B cell (primary cell): ENCODE measurements at regions not wholly inside any gene's neighbourhood (a gene's known extent, or its start where the extent isn't known, plus 50 kb on each side); places are given as distances from the start of the nearest gene placed in this dataset.

ENCODE experiments used
- ATAC-seq: fragments of 200-7000 bp; cut with Tn5 transposase; one replicate; pipeline ENCODE4 v1.10.0; 2021; ENCODE audit warnings: low read depth, mild to moderate bottlenecking, moderate number of reproducible peaks, moderate library complexity
- CTCF ChIA-PET: fragments of 350-600 bp; sonication (Branson Sonifier 250); formaldehyde crosslinking; loops from one replicate; lab custom pipeline; 2021; ENCODE audit warnings: antibody characterized with exemption, inconsistent platforms; lab: Charles Lee
- POLR2A ChIA-PET: fragments of 350-600 bp; sonication (Branson Sonifier 250); formaldehyde crosslinking; loops from one replicate; lab custom pipeline; 2021; ENCODE audit warnings: antibody characterized with exemption; lab: Charles Lee
- DNase-seq: peaks from one replicate; pipeline ENCODE4 v3.0.0; 2013
- H2AFZ ChIP-seq: 2 replicates; pipeline ENCODE4 v1.6.1; 2012; ENCODE audit warnings: mild to moderate bottlenecking, low read depth, low read length; ENCODE audit not compliant: insufficient read depth, poor library complexity, severe bottlenecking
- H3K27ac ChIP-seq, 2 donors: 1 replicate in 1 of 2; 2 replicates in 1 of 2; pipeline ENCODE4 v1.5.1; 2012 to 2013; ENCODE audit warnings: low read length in 2 of 2, mild to moderate bottlenecking in 2 of 2, moderate library complexity in 1 of 2
- H3K27me3 ChIP-seq, 4 experiments: fragments of 200-600 bp in 1 of 4; sonication (generic) in 1 of 4; replicated peaks in 1 of 4; 1 replicate in 2 of 4; 2 replicates in 2 of 4; pipeline versions ENCODE4 v1.6.1 to v1.7.0; 2013 to 2016; ENCODE audit warnings: low read length in 3 of 4, mild to moderate bottlenecking in 2 of 4, mixed read lengths in 1 of 4, moderate library complexity in 1 of 4; ENCODE audit not compliant: insufficient read depth in 4 of 4, control insufficient read depth in 3 of 4; ENCODE audit errors: control extremely low read depth in 1 of 4
- H3K36me3 ChIP-seq, 2 experiments: replicated peaks in 1 of 2; 1 replicate in 1 of 2; 2 replicates in 1 of 2; pipeline versions ENCODE4 v1.6.1 to v1.7.1; 2013; ENCODE audit warnings: low read length in 1 of 2; ENCODE audit not compliant: insufficient read depth in 2 of 2, control insufficient read depth in 1 of 2; ENCODE audit errors: control extremely low read depth in 1 of 2, extremely low read depth in 1 of 2
- H3K4me1 ChIP-seq, 2 donors: fragments of 200-600 bp in 1 of 2; sonication (generic) in 1 of 2; 1 replicate in 1 of 2; 2 replicates in 1 of 2; pipeline versions ENCODE4 v1.5.1 to v1.6.1; 2013 to 2017; ENCODE audit warnings: low read length in 2 of 2; ENCODE audit not compliant: control insufficient read depth in 2 of 2, insufficient read depth in 2 of 2
- H3K4me2 ChIP-seq: replicated peaks from 2 replicates; pipeline ENCODE3; 2012; ENCODE audit warnings: mild to moderate bottlenecking, low read depth, low read length; ENCODE audit not compliant: poor library complexity, severe bottlenecking
- H3K4me3 ChIP-seq, 5 experiments: fragments of 200-600 bp in 1 of 5; sonication (generic) in 1 of 5; 1 replicate in 3 of 5; 2 replicates in 2 of 5; pipeline versions ENCODE4 v1.5.1 to v1.7.0; 2011 to 2016; ENCODE audit warnings: low read length in 4 of 5, mild to moderate bottlenecking in 4 of 5, low read depth in 2 of 5, control low read depth in 1 of 5, moderate library complexity in 1 of 5; ENCODE audit not compliant: insufficient read depth in 1 of 5; ENCODE audit errors: control extremely low read depth in 1 of 5, extremely low read depth in 1 of 5
- H3K79me2 ChIP-seq: fragments of 200-600 bp; sonication (generic); one replicate; pipeline ENCODE4 v1.6.0; 2016; ENCODE audit warnings: low read length; ENCODE audit not compliant: control insufficient read depth, insufficient read depth
- H3K9ac ChIP-seq: fragments of 200-600 bp; sonication (generic); 2 replicates; pipeline ENCODE4 v1.6.1; 2017; ENCODE audit warnings: mild to moderate bottlenecking, low read length, moderate library complexity
- H3K9me3 ChIP-seq, 3 donors: one replicate each; pipeline versions ENCODE4 v1.6.1 to v1.7.1; 2013; ENCODE audit warnings: low read length in 2 of 3; ENCODE audit not compliant: control insufficient read depth in 2 of 3, insufficient read depth in 1 of 3; ENCODE audit errors: control extremely low read depth in 1 of 3
- H4K20me1 ChIP-seq: 2 replicates; pipeline ENCODE4 v1.6.0; 2012; ENCODE audit warnings: mild to moderate bottlenecking, low read length; ENCODE audit not compliant: insufficient read depth, control insufficient read depth, poor library complexity, severe bottlenecking
- H3K27ac Mint-ChIP-seq: one replicate; pipeline ENCODE4 v1.8.0; 2021; ENCODE audit warnings: mixed read lengths
- H3K27me3 Mint-ChIP-seq: one replicate; pipeline ENCODE4 v1.8.0; 2021; ENCODE audit warnings: mixed read lengths
- H3K4me1 Mint-ChIP-seq: one replicate; pipeline ENCODE4 v1.8.0; 2021; ENCODE audit warnings: mixed read lengths
- H3K4me3 Mint-ChIP-seq: one replicate; pipeline ENCODE4 v1.8.0; 2021; ENCODE audit warnings: mixed read lengths
- H3K9me3 Mint-ChIP-seq: one replicate; pipeline ENCODE4 v1.8.0; 2022; ENCODE audit warnings: mixed read lengths; ENCODE audit not compliant: insufficient read depth
- EZH2 ChIP-seq: IDR thresholded peaks from 2 replicates; pipeline ENCODE4 v1.6.1; 2012; ENCODE audit warnings: borderline replicate concordance, low read depth, mild to moderate bottlenecking, moderate library complexity, low read length; ENCODE audit not compliant: insufficient read depth, poor library complexity, severe bottlenecking
- WGBS: methylation state at CpG from one replicate; pipeline ENCODE4 v1.1.5; 2013; ENCODE audit warnings: missing lambda C conversion rate; ENCODE audit not compliant: insufficient coverage; 5-methylcytosine and 5-hydroxymethylcytosine counted together
- intact Hi-C: fragments of 100-400 bp; cut with micrococcal nuclease; formaldehyde crosslinking; loops from one replicate; pipeline ENCODE4 v1.10.0; 2022
- TF ChIP-seq, protein P1 (sequence below): fragments of 200-600 bp; IDR thresholded peaks from one replicate; pipeline ENCODE4 v1.8.0; 2022; ENCODE audit warnings: antibody characterized with exemption, mild to moderate bottlenecking

DNA sequence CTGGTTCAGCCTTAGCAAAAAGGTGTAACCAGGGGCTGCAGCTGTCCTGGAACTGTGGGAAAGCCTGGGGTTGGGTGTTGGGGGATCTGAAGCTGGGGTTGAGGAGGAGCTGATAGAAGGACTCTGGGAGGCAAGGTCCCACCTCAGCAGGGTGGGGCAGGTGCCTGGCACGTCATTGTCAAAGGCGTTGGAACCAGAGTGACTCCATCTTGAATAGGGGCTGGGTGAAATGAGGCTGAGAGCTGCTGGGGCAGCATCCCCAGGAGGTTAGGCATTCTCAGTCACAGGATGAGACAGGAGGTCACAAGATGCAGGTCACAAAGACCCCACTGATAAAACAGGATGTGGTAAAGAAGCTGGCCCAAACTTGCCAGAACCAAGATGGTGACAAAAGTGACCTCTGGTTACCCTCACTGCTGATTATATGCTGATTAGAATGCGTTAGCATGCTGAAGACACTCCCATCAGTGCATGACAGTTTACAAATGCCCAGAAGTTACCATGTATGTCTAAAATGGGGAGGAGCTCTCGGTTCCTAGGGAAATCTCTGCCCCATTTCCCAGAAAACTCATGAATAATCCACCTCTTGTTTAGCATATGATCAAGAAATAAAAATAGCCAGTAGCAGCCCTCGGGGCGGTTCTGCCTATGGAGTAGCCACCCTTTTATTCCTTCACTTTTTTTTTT, 85.4 kb downstream of the IER5 start:
- CTCF ChIA-PET, result interaction anchor here (0.7 kb wide), 1 partner anchor 950 kb away, joined by 3 read pairs; no protein-coding TSS in a partner anchor
- Histone ChIP-seq H3K36me3 (no peaks in the 10 kb centered on the region), H3K4me3 (no peak overlapping the region), H3K9me3 (peaks cover 0 to 15% (median 4%) of the 10 kb centered on the region in 3 donors), H3K27ac (no peak overlapping the region), H3K27me3 (peaks cover 0 to 2% (median 0%) of the 10 kb centered on the region in 4 experiments), H3K4me1 (no peaks in the 10 kb centered on the region), H3K4me2 (no peak overlapping the region), H2AFZ (no peak overlapping the region), H4K20me1 (no peaks in the 10 kb centered on the region), H3K9ac (no peak overlapping the region), H3K79me2 (no peaks in the 10 kb centered on the region)
- 93% methylated on average over 2 of the region's 6 CpGs for WGBS
- Mint-ChIP-seq H3K4me1 (no peaks in the 10 kb centered on the region), H3K4me3 (no peak overlapping the region), H3K27me3 (peaks cover 19% of the 10 kb centered on the region), H3K27ac (no peak overlapping the region), H3K9me3 (no peaks in the 10 kb centered on the region)
- TF ChIP-seq EZH2, result no peak
- TF ChIP-seq, protein P1, sequence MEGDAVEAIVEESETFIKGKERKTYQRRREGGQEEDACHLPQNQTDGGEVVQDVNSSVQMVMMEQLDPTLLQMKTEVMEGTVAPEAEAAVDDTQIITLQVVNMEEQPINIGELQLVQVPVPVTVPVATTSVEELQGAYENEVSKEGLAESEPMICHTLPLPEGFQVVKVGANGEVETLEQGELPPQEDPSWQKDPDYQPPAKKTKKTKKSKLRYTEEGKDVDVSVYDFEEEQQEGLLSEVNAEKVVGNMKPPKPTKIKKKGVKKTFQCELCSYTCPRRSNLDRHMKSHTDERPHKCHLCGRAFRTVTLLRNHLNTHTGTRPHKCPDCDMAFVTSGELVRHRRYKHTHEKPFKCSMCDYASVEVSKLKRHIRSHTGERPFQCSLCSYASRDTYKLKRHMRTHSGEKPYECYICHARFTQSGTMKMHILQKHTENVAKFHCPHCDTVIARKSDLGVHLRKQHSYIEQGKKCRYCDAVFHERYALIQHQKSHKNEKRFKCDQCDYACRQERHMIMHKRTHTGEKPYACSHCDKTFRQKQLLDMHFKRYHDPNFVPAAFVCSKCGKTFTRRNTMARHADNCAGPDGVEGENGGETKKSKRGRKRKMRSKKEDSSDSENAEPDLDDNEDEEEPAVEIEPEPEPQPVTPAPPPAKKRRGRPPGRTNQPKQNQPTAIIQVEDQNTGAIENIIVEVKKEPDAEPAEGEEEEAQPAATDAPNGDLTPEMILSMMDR, result no peak
- POLR2A ChIA-PET, result no interaction called here
- intact Hi-C loops, result no loop called here
- ATAC-seq (no peak), DNase-seq (no peak)

DNA sequence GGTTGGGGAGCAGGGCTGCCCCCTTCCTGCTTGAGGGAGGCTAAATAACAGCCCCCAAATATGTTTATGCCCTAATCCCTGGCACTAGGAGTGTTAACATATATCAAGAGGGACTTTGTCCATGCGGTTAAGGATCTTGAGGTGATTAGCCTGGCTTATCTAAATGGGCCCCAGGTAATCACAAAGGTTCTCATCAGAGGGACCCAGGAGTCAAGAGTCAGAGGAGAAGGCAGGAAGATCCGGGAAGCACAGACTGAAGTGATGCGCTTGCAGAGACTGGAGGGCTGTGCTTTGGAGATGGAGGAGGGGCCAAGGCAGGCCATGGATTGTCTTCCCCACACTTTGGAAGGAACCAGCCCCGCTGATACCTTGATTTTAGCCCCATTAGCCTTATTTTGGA, 86.4 kb downstream of the IER5 start:
- intact Hi-C loops, result no loop called here
- peaks cover 0 to 2% (median 0%) of the 10 kb centered on the region in 4 experiments for H3K27me3 ChIP-seq
- H3K36me3 ChIP-seq, result no peaks in the 10 kb centered on the region
- H3K4me1 ChIP-seq, result no peaks in the 10 kb centered on the region
- H3K4me3 ChIP-seq, result no peak overlapping the region
- Mint-ChIP-seq H3K4me1 (no peaks in the 10 kb centered on the region), H3K9me3 (no peaks in the 10 kb centered on the region), H3K4me3 (no peak overlapping the region), H3K27ac (no peak overlapping the region), H3K27me3 (peaks cover 19% of the 10 kb centered on the region)
- peaks cover 0 to 15% (median 4%) of the 10 kb centered on the region in 3 donors for H3K9me3 ChIP-seq
- WGBS, result 92% methylated on average over 3 of the region's 4 CpGs
- POLR2A ChIA-PET, result no interaction called here
- no peak overlapping the region for H3K27ac ChIP-seq
- CTCF ChIA-PET, result no interaction called here
- no peak overlapping the region for H3K4me2 ChIP-seq
- TF ChIP-seq EZH2, result no peak
- TF ChIP-seq, protein P1, result no peak
- H2AFZ ChIP-seq, result no peak overlapping the region
- no peaks in the 10 kb centered on the region for H3K79me2 ChIP-seq
- ATAC-seq (no peak), DNase-seq (no peak)
- H4K20me1 ChIP-seq, result no peaks in the 10 kb centered on the region
- H3K9ac ChIP-seq, result no peak overlapping the region
